K562 (cell line): ENCODE measurements at regions not wholly inside any gene's neighbourhood (a gene's known extent, or its start where the extent isn't known, plus 50 kb on each side); places are given as distances from the start of the nearest gene placed in this dataset.

Experiments used
- ATAC-seq: fragments of 200-7000 bp; cut with Tn5 transposase; 3 replicates; pipeline ENCODE4 v1.9.1; 2020; ENCODE audit warnings: moderate library complexity
- BruUV-seq: library from RNA; stranded (reverse); fragments of 400-500 nt; replicated peaks from 2 replicates; lab custom pipeline; 2021; lab: Mats Ljungman, UMichigan
- CTCF ChIA-PET: fragments of 300-600 bp; formaldehyde crosslinking; extraction: SDS; loops from one replicate; lab custom pipeline; 2021; ENCODE audit warnings: low intra/inter-chr PET ratio; lab: Yijun Ruan, JAX
- POLR2A ChIA-PET: fragments of 300-600, 350-650 bp; sonication (Branson Sonifier 250); formaldehyde crosslinking; extraction: SDS; loops from one replicate; lab custom pipeline; 2021; ENCODE audit warnings: antibody characterized with exemption, inconsistent platforms; lab: Yijun Ruan, JAX
- DNase-seq, 4 experiments: peaks; one replicate each; pipeline versions ENCODE4 v3.0.0 to v3.0.0-alpha.2; 2011 to 2018; ENCODE audit warnings: low spot score in 3 of 4, mixed read lengths in 3 of 4; ENCODE audit errors: extremely low read depth in 1 of 4
- FAIRE-seq: peaks from 2 replicates; lab custom pipeline; 2011; peaks lifted over from hg19 to GRCh38; lab: Jason Lieb, UNC
- H2AFZ ChIP-seq: 2 replicates; pipeline ENCODE4 v1.6.0; 2011; ENCODE audit warnings: low read depth, low read length, control low read depth, inconsistent platforms
- H3K27ac ChIP-seq: fragments of 200-600 bp; 3 replicates; pipeline ENCODE4 v1.8.0; 2011; ENCODE audit warnings: low read depth, mild to moderate bottlenecking, control low read depth, inconsistent platforms, low read length, moderate library complexity, mixed read lengths; ENCODE audit errors: extremely low read depth
- H3K27me3 ChIP-seq, 2 experiments: fragments of 300-600 bp in 1 of 2; 2 replicates in 1 of 2; 3 replicates in 1 of 2; pipeline versions ENCODE4 v1.6.0 to v1.8.0; 2011; ENCODE audit warnings: inconsistent platforms in 2 of 2, low read length in 2 of 2, mild to moderate bottlenecking in 1 of 2, mixed read lengths in 1 of 2, moderate library complexity in 1 of 2; ENCODE audit not compliant: control insufficient read depth in 2 of 2, insufficient read depth in 2 of 2
- H3K36me3 ChIP-seq: fragments of 300-600 bp; 3 replicates; pipeline ENCODE4 v1.8.0; 2011; ENCODE audit warnings: mild to moderate bottlenecking, low read length, inconsistent platforms; ENCODE audit not compliant: control insufficient read depth, insufficient read depth
- H3K4me1 ChIP-seq, 2 experiments: fragments of 200-600 bp in 1 of 2; replicated peaks in 1 of 2; 2 replicates in 1 of 2; 3 replicates in 1 of 2; pipeline versions ENCODE4 v1.5.1 to v1.8.0; 2011; ENCODE audit warnings: inconsistent platforms in 2 of 2, low read length in 2 of 2, mild to moderate bottlenecking in 1 of 2, mixed read lengths in 1 of 2, moderate library complexity in 1 of 2; ENCODE audit not compliant: control insufficient read depth in 2 of 2, insufficient read depth in 2 of 2
- H3K4me2 ChIP-seq: 2 replicates; pipeline ENCODE4 v1.6.1; 2011; ENCODE audit warnings: low read length, control low read depth, inconsistent platforms, mixed read lengths; ENCODE audit not compliant: insufficient read depth
- H3K4me3 ChIP-seq: fragments of 200-600 bp; sonication (generic), shearing (Covaris generic); 2 replicates; pipeline ENCODE4 v1.5.1; 2016; ENCODE audit warnings: control low read depth, inconsistent platforms
- H3K79me2 ChIP-seq: fragments of 200-600 bp; 3 replicates; pipeline ENCODE4 v1.8.0; 2011; ENCODE audit warnings: low read length, inconsistent platforms; ENCODE audit not compliant: control insufficient read depth, insufficient read depth
- H3K9ac ChIP-seq, 2 experiments: 2 replicates each; pipeline versions ENCODE4 v1.6.0 to v1.6.1; 2011; ENCODE audit warnings: low read depth in 2 of 2, low read length in 2 of 2, control low read depth in 1 of 2, inconsistent platforms in 1 of 2, mild to moderate bottlenecking in 1 of 2, mixed read lengths in 1 of 2; ENCODE audit not compliant: insufficient read depth in 1 of 2
- H3K9me1 ChIP-seq: one replicate; pipeline ENCODE4 v1.6.0; 2011; ENCODE audit warnings: inconsistent platforms, mild to moderate bottlenecking, low read length, moderate library complexity; ENCODE audit not compliant: control insufficient read depth, insufficient read depth
- H3K9me3 ChIP-seq: replicated peaks from 2 replicates; pipeline ENCODE4 v1.5.1; 2011; ENCODE audit warnings: low read depth, low read length, inconsistent platforms; ENCODE audit not compliant: control insufficient read depth, insufficient read depth
- H4K20me1 ChIP-seq: replicated peaks from 2 replicates; pipeline ENCODE4 v1.6.1; 2011; ENCODE audit warnings: low read length, inconsistent platforms, mixed read lengths; ENCODE audit not compliant: control insufficient read depth, insufficient read depth
- BCOR ChIP-seq: fragments of 450-650 bp; IDR thresholded peaks from 2 replicates; pipeline ENCODE4 v1.6.1; 2016
- CSDE1 ChIP-seq, 2 experiments: fragments of 450-650 bp; IDR thresholded peaks; 2 replicates each; pipeline ENCODE4 v1.6.1; 2016; ENCODE audit warnings: mild to moderate bottlenecking in 1 of 2
- CXXC5 ChIP-seq: fragments of 250-450 bp; sonication (Bioruptor Pico); IDR thresholded peaks from 2 replicates; pipeline ENCODE4 v1.8.0; 2022; ENCODE audit warnings: inconsistent platforms, mild to moderate bottlenecking, moderate library complexity
- ELF4 ChIP-seq: fragments of 450-650 bp; formaldehyde crosslinking; IDR thresholded peaks from 2 replicates; pipeline ENCODE4 v1.4.0; 2022; ENCODE audit warnings: missing genetic modification characterization
- FOXJ2 ChIP-seq: fragments of 200-800 bp; sonication (Bioruptor generic); IDR thresholded peaks from 2 replicates; pipeline ENCODE4 v1.6.1; 2016; ENCODE audit warnings: missing genetic modification characterization, missing compliant biosample characterization
- HDAC8 ChIP-seq: fragments of 450-650 bp; IDR thresholded peaks from 2 replicates; pipeline ENCODE4 v1.6.1; 2016; ENCODE audit warnings: mild to moderate bottlenecking, missing genetic modification characterization, moderate library complexity, missing compliant biosample characterization
- HNRNPUL1 ChIP-seq: fragments of 200-400 bp; formaldehyde crosslinking; IDR thresholded peaks from 2 replicates; pipeline ENCODE4 v1.6.1; 2017; ENCODE audit warnings: low read length
- MTF1 ChIP-seq: fragments of 250-450 bp; sonication (Bioruptor Pico); IDR thresholded peaks from 2 replicates; pipeline ENCODE4 v1.9.0; 2021; ENCODE audit warnings: moderate library complexity, mild to moderate bottlenecking, inconsistent platforms, borderline replicate concordance
- NCOA6 ChIP-seq: fragments of 450-650 bp; IDR thresholded peaks from 2 replicates; pipeline ENCODE4 v1.6.1; 2017; ENCODE audit warnings: mild to moderate bottlenecking
- RFX1 ChIP-seq: fragments of 450-650 bp; IDR thresholded peaks from 2 replicates; pipeline ENCODE4 v1.6.1; 2016; ENCODE audit warnings: mild to moderate bottlenecking, moderate library complexity
- XRCC5 ChIP-seq: fragments of 200-400 bp; formaldehyde crosslinking; IDR thresholded peaks from 2 replicates; pipeline ENCODE4 v1.6.1; 2017; ENCODE audit warnings: low read depth, mild to moderate bottlenecking, low read length
- ZNF24 ChIP-seq: fragments of 450-650 bp; IDR thresholded peaks from 2 replicates; pipeline ENCODE4 v1.6.1; 2016
- ZNF75A ChIP-seq: fragments of 450-650 bp; formaldehyde crosslinking; IDR thresholded peaks from 2 replicates; pipeline ENCODE4 v1.4.0; 2020; ENCODE audit warnings: mild to moderate bottlenecking
- WGBS: fragments of 100-300 bp; shearing (Covaris generic); methylation state at CpG from one replicate; pipeline ENCODE4 v1.1.6; 2016; ENCODE audit warnings: low coverage, mixed read lengths; ENCODE audit not compliant: insufficient coverage; ENCODE audit errors: missing lambda C conversion rate; 5-methylcytosine and 5-hydroxymethylcytosine counted together
- in situ Hi-C: fragments of 300-500 bp; cut with MboI; formaldehyde crosslinking; loops from 4 replicates; pipeline ENCODE4 v1.15.0; 2018; ENCODE audit warnings: inconsistent platforms, mixed read lengths
- intact Hi-C: fragments of 100-400 bp; cut with micrococcal nuclease; formaldehyde crosslinking; loops from 2 replicates; pipeline ENCODE4 v1.14.2; 2022
- TF ChIP-seq, protein P1 (sequence below): sonication (generic); formaldehyde crosslinking; IDR thresholded peaks from 2 replicates; pipeline ENCODE4 v1.9.0; 2022; ENCODE audit warnings: mild to moderate bottlenecking, missing genetic modification reagents
- TF ChIP-seq, protein P2 (sequence below): fragments of 250-450 bp; sonication (Bioruptor Pico); IDR thresholded peaks from 2 replicates; pipeline ENCODE4 v1.5.0; 2020; ENCODE audit warnings: mild to moderate bottlenecking, borderline replicate concordance

DNA sequence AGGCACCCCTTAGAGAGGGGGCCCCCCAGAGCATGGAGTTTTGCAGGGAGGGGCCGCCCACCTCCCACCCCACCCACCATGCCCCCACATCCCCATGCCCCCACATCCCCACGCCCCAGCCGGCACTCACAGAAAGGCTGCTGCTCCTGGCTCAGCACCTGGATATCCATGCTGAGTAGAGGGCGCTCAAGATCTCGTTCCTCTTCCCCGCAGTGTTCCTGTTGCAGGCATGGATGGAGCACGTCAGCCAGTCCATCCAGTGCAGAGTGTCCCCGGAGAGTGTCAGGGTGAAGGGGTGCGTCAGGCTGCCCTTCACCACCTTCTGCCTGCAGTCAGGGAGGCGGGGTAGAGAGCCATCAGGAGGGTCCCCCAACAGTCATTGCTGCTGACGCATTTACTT is 156.2 kb downstream of the CRYBB2 start:
- Histone ChIP-seq H3K27ac (no peak overlapping the region), H3K4me3 (no peak overlapping the region), H3K79me2 (no peaks in the 10 kb centered on the region), H2AFZ (no peak overlapping the region), H3K4me2 (no peak overlapping the region), H3K9me1 (no peaks in the 10 kb centered on the region), H3K36me3 (peaks cover 31% of the 10 kb centered on the region; the same call in 2 of the 3 replicates), H3K9ac (no peak overlapping the region), H4K20me1 (no peaks in the 10 kb centered on the region), H3K4me1 (no peaks in the 10 kb centered on the region; a peak in 1 of 5 replicates), H3K9me3 (no peaks in the 10 kb centered on the region), H3K27me3 (no peaks in the 10 kb centered on the region)
- no peak for TF ChIP-seq FOXJ2 (tag)
- no peak for TF ChIP-seq RFX1
- no peak for TF ChIP-seq XRCC5
- in situ Hi-C loops: no loop called here
- FAIRE-seq (no peak), DNase-seq (no peak), ATAC-seq (no peak)
- ChIA-PET POLR2A (no interaction called here), CTCF (no interaction called here)
- intact Hi-C loops: no loop called here
- WGBS: no CpG with 5 or more reads among the region's 11 CpGs
- no TSS peak for BruUV-seq

DNA sequence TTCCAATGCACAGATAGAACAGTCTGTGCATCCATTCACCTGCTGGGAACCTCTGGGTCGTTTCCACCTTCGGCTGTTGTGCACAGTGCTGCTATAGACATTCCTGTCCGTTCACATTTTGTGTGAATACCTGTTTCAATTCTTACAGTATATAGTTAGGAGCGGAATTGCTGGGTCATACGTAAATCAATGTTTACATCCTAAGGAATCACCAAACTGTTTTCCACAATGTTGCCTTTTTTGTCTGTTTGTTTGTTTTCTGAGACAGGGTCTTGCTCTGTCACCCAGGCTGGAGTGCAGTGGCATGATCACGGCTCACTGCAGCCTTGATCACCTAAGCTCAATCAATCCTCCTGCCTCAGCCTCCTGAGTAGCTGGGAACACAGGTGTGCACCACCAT is 158.3 kb downstream of the CRYBB2 start:
- intact Hi-C loops: no loop called here
- no peak overlapping the region for H3K4me2 ChIP-seq
- no peaks in the 10 kb centered on the region for H3K9me3 ChIP-seq
- H3K4me1 ChIP-seq: no peaks in the 10 kb centered on the region; a peak in 1 of 5 replicates
- ChIA-PET POLR2A (no interaction called here), CTCF (no interaction called here)
- no peak overlapping the region for H3K9ac ChIP-seq
- no peaks in the 10 kb centered on the region for H3K27me3 ChIP-seq
- H3K36me3 ChIP-seq: peaks cover 40% of the 10 kb centered on the region; the same call in 2 of the 3 replicates
- H4K20me1 ChIP-seq: no peaks in the 10 kb centered on the region
- H3K4me3 ChIP-seq: no peak overlapping the region
- no peak overlapping the region for H2AFZ ChIP-seq
- no peak for ATAC-seq
- H3K79me2 ChIP-seq: peaks cover 2% of the 10 kb centered on the region; the same call in 1 of the 3 replicates
- no TSS peak for BruUV-seq
- WGBS: 86% methylated on average over 5 of the region's 6 CpGs
- DNase-seq: no peak
- H3K9me1 ChIP-seq: no peaks in the 10 kb centered on the region
- in situ Hi-C loops: no loop called here
- H3K27ac ChIP-seq: no peak overlapping the region
- no peak for FAIRE-seq
- no peak for TF ChIP-seq ZNF24
- no peak for TF ChIP-seq BCOR
- TF ChIP-seq HDAC8 (tag): no peak
- TF ChIP-seq ZNF75A (CRISPR knock-in tag): no peak
- no peak for TF ChIP-seq NCOA6
- no peak for TF ChIP-seq HNRNPUL1
- TF ChIP-seq CXXC5 (CRISPR knock-in tag): no peak
- TF ChIP-seq, protein P1, sequence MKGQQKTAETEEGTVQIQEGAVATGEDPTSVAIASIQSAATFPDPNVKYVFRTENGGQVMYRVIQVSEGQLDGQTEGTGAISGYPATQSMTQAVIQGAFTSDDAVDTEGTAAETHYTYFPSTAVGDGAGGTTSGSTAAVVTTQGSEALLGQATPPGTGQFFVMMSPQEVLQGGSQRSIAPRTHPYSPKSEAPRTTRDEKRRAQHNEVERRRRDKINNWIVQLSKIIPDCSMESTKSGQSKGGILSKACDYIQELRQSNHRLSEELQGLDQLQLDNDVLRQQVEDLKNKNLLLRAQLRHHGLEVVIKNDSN: no peak
- TF ChIP-seq ELF4 (CRISPR knock-in tag): no peak
- TF ChIP-seq, protein P2, sequence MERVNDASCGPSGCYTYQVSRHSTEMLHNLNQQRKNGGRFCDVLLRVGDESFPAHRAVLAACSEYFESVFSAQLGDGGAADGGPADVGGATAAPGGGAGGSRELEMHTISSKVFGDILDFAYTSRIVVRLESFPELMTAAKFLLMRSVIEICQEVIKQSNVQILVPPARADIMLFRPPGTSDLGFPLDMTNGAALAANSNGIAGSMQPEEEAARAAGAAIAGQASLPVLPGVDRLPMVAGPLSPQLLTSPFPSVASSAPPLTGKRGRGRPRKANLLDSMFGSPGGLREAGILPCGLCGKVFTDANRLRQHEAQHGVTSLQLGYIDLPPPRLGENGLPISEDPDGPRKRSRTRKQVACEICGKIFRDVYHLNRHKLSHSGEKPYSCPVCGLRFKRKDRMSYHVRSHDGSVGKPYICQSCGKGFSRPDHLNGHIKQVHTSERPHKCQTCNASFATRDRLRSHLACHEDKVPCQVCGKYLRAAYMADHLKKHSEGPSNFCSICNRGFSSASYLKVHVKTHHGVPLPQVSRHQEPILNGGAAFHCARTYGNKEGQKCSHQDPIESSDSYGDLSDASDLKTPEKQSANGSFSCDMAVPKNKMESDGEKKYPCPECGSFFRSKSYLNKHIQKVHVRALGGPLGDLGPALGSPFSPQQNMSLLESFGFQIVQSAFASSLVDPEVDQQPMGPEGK (CRISPR knock-in tag): no peak
- no peak for TF ChIP-seq CSDE1 (IDR thresholded peaks at IDR 0.05)
- no peak for TF ChIP-seq MTF1 (CRISPR knock-in tag)
